ENCODE measurements at regions not wholly inside any gene's neighbourhood (a gene's known extent, or its start where the extent isn't known, plus 50 kb on each side); places are given as distances from the start of the nearest gene placed in this dataset.
A peak's percentile ranks its signal among the peaks of the same experiment; 100 is the strongest.

- CTCF ChIA-PET: interaction anchor here (0.7 kb wide), 1 partner anchor 584 kb away, joined by 3 read pairs; no protein-coding TSS in a partner anchor
- Histone ChIP-seq H3K27me3 (ENCODE audit: control insufficient read depth, insufficient read depth, low read length) (no peaks in the 10 kb centered on the region), H3K4me1 (ENCODE audit: control insufficient read depth, insufficient read depth, low read length) (no peaks in the 10 kb centered on the region), H3K9me3 (ENCODE audit: control insufficient read depth, insufficient read depth, low read depth, low read length) (no peaks in the 10 kb centered on the region), H3K4me3 (ENCODE audit: low read depth in 2 of 2, low read length in 2 of 2) (no peak overlapping the region), H3K36me3 (ENCODE audit: control insufficient read depth, insufficient read depth, low read length) (no peaks in the 10 kb centered on the region), H3K27ac (ENCODE audit: low read length) (no peak overlapping the region)
- POLR2A ChIA-PET: no interaction called here
- in situ Hi-C loops (cut with HindIII; ENCODE audit: low pct_unique_long_range_greater_than_20kb, low sequenced_read_pairs): no loop called here
- no peak for ATAC-seq
- no TSS peak for BruUV-seq (replicated peaks)
- TF ChIP-seq, protein P1, sequence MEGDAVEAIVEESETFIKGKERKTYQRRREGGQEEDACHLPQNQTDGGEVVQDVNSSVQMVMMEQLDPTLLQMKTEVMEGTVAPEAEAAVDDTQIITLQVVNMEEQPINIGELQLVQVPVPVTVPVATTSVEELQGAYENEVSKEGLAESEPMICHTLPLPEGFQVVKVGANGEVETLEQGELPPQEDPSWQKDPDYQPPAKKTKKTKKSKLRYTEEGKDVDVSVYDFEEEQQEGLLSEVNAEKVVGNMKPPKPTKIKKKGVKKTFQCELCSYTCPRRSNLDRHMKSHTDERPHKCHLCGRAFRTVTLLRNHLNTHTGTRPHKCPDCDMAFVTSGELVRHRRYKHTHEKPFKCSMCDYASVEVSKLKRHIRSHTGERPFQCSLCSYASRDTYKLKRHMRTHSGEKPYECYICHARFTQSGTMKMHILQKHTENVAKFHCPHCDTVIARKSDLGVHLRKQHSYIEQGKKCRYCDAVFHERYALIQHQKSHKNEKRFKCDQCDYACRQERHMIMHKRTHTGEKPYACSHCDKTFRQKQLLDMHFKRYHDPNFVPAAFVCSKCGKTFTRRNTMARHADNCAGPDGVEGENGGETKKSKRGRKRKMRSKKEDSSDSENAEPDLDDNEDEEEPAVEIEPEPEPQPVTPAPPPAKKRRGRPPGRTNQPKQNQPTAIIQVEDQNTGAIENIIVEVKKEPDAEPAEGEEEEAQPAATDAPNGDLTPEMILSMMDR (IDR thresholded peaks at IDR 0.05): peak; percentile 38; the same call in 1 of the 2 replicates
- no peak for TF ChIP-seq POLR2AphosphoS5 (IDR thresholded peaks at IDR 0.05; ENCODE audit: low read depth, low read length)
- no peak for TF ChIP-seq SIN3A (IDR thresholded peaks at IDR 0.05; ENCODE audit: borderline replicate concordance, insufficient read depth, low read depth, low read length)
- DNase-seq (ENCODE audit: low read depth, low spot score): peak; percentile 8
- intact Hi-C loops (cut with micrococcal nuclease; ENCODE audit: unreplicated experiment): no loop called here
Observed at GRCh38 chr5:114305402-114306207, 56.3 kb upstream of the KCNN2 start.

DNA sequence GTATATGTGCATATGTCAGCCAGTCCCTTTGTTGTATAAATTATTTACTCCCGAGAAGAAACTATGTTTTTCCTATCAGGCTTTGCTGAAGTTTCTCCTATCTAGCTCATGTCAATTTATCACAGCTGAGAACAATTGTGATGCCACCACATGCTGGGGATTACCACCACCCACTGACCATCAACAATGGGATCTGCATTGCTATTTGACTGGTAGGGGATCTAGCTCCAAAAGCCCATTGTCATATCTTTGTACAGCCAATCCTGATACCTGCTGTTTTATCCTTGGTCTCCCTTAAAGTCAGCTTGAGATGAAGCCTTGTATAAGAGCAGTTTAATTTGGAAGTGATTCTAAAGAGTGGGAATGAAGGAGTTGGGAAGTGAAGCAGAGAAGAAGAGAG is 53.9 kb upstream of the KCNN2 start:
- TF ChIP-seq SIN3A (IDR thresholded peaks at IDR 0.05; ENCODE audit: borderline replicate concordance, insufficient read depth, low read depth, low read length) (no peak), TCF7L2 (IDR thresholded peaks at IDR 0.05; ENCODE audit: low read depth, low read length) (no peak), POLR2AphosphoS5 (IDR thresholded peaks at IDR 0.05; ENCODE audit: low read depth, low read length) (no peak)
- TF ChIP-seq, protein P1 (IDR thresholded peaks at IDR 0.05): no peak
- TF ChIP-seq, protein P2, sequence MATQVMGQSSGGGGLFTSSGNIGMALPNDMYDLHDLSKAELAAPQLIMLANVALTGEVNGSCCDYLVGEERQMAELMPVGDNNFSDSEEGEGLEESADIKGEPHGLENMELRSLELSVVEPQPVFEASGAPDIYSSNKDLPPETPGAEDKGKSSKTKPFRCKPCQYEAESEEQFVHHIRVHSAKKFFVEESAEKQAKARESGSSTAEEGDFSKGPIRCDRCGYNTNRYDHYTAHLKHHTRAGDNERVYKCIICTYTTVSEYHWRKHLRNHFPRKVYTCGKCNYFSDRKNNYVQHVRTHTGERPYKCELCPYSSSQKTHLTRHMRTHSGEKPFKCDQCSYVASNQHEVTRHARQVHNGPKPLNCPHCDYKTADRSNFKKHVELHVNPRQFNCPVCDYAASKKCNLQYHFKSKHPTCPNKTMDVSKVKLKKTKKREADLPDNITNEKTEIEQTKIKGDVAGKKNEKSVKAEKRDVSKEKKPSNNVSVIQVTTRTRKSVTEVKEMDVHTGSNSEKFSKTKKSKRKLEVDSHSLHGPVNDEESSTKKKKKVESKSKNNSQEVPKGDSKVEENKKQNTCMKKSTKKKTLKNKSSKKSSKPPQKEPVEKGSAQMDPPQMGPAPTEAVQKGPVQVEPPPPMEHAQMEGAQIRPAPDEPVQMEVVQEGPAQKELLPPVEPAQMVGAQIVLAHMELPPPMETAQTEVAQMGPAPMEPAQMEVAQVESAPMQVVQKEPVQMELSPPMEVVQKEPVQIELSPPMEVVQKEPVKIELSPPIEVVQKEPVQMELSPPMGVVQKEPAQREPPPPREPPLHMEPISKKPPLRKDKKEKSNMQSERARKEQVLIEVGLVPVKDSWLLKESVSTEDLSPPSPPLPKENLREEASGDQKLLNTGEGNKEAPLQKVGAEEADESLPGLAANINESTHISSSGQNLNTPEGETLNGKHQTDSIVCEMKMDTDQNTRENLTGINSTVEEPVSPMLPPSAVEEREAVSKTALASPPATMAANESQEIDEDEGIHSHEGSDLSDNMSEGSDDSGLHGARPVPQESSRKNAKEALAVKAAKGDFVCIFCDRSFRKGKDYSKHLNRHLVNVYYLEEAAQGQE (IDR thresholded peaks at IDR 0.05; ENCODE audit: insufficient read depth in 1 of 2, low read depth in 2 of 2, low read length in 1 of 2): no peak
- POLR2A ChIA-PET: no interaction called here
- H3K4me1 ChIP-seq (ENCODE audit: control insufficient read depth, insufficient read depth, low read length): no peaks in the 10 kb centered on the region
- in situ Hi-C loops (cut with HindIII; ENCODE audit: low pct_unique_long_range_greater_than_20kb, low sequenced_read_pairs): no loop called here
- CTCF ChIA-PET: interaction anchor here (0.7 kb wide), 1 partner anchor 58 kb away, joined by 3 read pairs; no protein-coding TSS in a partner anchor
- no peaks in the 10 kb centered on the region for H3K9me3 ChIP-seq (ENCODE audit: control insufficient read depth, insufficient read depth, low read depth, low read length)
- ATAC-seq: no peak
- H3K27ac ChIP-seq (ENCODE audit: low read length): no peak overlapping the region
- H3K36me3 ChIP-seq (ENCODE audit: control insufficient read depth, insufficient read depth, low read length): no peaks in the 10 kb centered on the region
- intact Hi-C loops (cut with micrococcal nuclease; ENCODE audit: unreplicated experiment): no loop called here
- H3K27me3 ChIP-seq (ENCODE audit: control insufficient read depth, insufficient read depth, low read length): no peaks in the 10 kb centered on the region
- no peak for DNase-seq (ENCODE audit: low read depth, low spot score)
- no peak overlapping the region for H3K4me3 ChIP-seq (ENCODE audit: low read depth in 2 of 2, low read length in 2 of 2)
- no TSS peak for BruUV-seq (replicated peaks)

Measured in Panc1 (cell line).